GM21737 (cell line): ENCODE measurements at regions not wholly inside any gene's neighbourhood (a gene's known extent, or its start where the extent isn't known, plus 50 kb on each side); places are given as distances from the start of the nearest gene placed in this dataset.

Source experiments
- ATAC-seq: cut with Tn5 transposase; IDR thresholded peaks from one replicate; pipeline ENCODE4 v1.9.1; 2021; ENCODE audit warnings: mild to moderate bottlenecking, moderate library complexity; ENCODE audit not compliant: unreplicated experiment

DNA sequence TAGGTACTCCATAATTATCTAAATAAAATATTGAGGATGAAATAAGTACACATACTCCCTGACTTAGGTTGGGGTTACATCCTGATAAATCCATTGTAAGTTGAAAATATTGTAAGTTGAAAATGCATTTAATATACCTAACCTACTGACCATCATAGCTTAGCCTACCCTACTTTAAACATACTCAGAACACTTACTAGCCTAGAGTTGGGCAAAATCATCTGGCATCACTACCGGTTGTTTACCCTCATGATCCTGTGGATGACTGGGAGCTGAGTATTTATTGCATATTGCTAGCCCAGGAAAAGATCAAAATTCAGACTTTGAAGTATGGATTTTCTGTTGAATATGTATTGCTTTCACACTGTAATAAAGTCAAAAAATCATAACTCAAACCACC is 467.3 kb downstream of the C6orf118 start:
- ATAC-seq = no peak

DNA sequence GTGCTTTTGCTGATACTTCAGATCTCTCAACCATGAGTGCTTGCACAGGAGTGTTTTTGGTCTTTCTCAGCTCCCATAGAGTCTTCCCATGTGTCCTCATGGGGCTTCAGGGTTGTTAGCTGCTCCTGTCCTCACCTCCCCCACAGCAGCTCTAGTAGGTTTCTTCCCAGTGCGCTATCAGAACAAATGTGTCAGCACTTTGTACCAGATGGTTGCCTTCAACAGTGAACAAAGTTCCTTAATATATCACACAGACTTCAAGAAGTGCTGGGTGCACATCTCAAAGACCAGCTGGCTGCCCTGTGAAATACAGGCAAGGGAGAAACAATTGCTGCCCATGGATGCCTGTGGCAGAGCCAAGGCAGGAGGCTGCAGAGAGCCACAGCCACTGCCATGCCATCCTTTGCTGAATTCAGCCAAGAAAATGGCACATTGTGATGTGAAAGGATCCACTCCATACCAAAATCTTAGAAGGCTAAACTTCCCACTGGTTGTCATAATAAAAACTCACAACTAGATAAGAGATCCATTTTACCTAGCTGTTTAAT is 471.3 kb downstream of the C6orf118 start:
- ATAC-seq = no peak

DNA sequence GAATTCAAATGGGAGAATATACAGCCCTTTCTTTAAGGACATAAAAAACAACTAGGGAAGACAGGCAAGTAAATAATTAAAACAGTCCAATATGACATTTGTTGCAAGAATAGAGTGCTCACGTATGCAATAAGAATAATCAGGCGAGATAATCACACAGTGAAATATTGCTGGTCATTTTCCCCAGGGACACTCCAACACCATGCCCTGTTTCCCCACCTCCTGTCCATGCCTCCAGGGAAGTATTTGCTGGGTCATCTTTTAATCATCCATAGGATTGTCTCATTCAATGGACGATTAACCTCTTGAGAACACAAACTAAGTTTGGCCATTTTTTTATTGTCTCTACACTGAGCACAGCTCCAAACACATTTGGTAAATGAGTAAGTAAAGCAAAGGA is 472.9 kb downstream of the C6orf118 start:
- no peak for ATAC-seq

DNA sequence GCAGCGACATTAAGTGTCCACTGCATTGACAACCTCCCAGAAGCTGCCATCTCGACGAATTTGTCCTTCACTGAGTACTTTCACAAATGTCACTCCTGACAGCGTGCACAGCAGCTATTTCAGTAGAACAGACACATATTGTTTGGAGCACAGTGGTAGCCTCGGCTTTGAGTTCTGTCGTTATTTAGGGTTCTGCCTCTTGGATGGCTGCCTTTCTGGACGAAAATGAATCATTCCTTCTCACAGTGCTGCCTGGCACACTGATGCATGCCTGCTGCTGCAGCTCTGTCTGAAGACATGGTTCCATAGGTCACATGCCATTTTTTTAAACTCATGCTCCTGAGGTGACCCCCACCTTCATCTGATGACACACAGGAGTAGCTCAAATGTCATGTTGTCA is 477.0 kb downstream of the C6orf118 start:
- ATAC-seq = no peak

DNA sequence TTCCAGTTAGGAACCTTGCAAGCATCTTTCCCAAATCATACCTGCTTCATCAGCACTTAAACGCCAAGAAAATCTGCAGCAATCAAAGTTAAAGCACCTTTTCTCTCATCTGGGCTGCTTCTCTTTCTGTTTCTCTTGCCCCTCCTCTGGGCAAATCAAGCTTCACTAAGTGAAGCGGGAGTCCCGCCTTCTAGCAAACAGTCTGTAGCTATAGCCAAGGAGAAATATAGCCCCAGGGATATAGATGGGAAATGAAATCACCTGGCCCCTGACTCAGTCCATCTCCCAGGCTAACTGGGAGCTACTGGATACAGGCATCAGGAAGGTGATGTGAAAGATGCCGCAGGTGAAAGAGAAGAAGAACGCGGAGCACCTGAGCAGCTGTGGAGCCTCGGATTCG is 481.9 kb downstream of the C6orf118 start:
- no peak for ATAC-seq

DNA sequence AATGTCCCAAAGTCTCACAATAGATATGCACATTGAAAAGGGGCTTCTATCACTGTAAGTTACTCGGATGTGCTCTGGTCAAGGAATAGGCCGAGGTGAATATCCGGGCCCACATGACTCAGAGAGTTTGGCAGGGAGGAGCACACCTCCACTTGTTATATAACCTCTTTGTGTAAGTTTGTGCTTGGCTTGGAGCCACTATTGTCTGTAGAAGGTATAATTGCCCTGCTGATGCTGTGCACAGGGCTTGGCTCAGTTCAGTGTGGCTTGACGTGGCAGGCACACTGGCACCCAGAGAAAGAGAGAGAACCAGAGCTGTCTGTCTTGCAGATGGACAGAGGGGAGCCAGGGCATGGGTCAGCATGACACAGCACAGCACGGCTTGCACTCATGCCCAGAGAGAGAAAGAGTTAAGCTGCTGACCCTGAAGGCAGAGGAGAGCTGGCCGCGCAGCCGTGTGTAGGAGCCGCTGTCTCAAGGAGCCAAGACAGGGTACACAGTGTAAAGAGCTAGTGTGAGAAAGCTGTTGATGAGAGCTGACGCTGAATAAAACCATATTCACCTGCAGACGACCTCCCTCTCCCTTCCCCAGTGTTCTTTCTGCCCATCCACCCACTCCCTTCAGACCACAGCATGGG is 482.5 kb downstream of the C6orf118 start:
- ATAC-seq = no peak

DNA sequence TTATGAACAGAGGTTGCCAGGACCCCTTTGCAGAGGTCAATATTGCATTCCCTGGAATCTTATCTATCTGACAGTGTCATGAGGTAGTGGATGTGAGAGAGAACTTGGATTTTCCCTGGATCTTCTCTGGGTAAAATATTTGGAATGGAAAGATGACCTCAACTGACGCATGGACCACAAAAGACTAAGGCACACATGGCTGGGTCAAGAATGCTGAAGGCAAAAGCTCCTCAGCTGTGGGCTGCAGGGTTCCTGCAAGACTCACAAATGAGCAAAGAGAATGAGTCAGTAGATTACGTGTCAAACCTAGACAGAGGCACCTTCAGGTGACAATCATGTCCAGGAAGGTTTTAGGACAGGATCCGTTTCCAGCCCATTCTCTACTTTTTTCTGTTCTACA is 484.0 kb downstream of the C6orf118 start:
- ATAC-seq = no peak

DNA sequence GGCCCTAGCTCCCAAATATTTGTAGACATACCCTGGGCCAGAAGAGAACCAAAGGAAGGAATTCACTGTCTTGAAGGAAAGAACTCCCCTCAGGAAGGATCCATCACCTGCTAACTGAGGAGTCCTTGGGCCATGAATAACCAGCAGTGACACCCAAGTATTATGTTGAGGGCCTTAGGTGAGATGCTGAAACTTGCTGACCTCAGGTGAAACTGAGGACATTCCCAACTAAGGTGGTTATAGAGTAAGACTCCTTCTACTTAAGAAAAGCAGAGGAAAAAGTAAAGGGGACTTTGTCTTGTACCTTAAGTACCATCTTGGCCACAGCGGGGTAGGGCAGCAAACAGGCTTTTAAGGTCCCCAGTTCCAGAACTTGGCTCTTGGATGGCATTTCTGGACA is 491.7 kb downstream of the C6orf118 start:
- no peak for ATAC-seq

DNA sequence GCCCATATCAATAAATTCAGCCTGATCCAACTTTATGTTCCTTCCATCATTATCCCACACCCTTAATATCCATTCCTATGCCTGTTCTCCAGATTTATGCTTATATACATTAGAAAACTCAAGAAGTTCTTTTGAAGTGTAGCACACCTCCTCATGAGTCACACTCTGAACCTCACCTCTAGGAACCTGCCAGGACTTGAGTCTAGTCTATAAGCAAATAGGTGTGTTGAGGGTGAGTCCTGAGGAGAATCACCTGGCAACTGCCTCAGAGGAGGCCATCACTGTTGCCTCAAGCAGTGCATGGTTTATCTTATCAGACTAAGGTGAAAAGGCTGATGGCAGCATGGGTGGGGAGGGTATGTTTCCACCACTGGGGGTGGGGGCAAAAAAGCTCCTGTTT is 496.7 kb downstream of the C6orf118 start:
- no peak for ATAC-seq

DNA sequence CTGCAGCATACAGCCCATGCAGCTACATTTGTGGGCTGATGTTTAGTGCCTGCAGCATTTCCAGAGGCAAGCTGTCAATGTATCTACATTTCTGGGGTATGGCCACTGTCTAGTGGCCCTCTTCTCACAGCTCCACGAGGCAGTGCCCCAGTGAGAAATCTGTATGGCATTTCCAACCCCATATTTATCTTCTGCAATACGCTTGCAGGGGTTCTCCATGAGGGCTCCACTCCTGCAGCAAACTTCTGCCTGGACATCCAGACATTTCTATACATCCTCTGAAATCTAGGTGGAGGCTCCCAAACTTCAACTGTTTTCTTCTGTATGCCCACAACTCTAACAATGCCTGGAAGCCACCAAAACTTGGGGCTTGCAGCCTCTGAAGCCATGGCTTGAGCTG is 502.3 kb downstream of the C6orf118 start:
- ATAC-seq = no peak

DNA sequence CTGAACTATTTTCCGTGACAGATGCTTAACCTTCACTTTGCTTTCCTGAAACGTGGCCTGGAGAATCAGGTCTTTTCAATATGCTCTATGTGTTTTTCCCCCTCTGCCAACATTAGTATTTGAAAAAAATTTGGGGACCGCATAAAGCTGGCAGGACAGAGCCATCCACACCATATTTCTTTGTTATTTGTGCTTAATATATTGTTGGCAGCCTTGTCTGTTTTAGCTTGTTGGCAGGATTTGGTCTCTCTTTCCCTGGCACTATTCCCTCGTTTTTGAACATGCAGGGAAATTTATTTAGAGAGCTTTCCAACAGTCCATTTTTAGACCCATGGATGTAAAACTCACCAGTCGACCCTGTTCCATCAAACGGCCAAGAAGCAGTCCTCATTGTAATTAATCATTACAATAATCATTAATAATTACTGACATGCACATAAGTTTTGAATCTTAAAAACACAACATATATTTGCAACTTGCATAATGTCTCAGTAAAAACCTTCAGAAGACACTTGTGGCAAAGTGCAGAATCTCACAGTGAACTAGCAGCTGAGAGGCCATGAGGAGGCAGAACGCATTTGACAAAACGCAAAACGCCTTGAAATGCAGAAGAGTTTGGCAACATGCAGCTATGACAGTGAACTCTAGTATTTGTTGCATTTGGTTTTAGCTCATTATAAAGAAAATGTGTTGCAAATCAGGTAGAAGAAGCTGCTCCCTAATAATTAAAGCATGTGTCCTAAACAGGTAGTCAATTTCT is 514.2 kb downstream of the C6orf118 start:
- no peak for ATAC-seq

DNA sequence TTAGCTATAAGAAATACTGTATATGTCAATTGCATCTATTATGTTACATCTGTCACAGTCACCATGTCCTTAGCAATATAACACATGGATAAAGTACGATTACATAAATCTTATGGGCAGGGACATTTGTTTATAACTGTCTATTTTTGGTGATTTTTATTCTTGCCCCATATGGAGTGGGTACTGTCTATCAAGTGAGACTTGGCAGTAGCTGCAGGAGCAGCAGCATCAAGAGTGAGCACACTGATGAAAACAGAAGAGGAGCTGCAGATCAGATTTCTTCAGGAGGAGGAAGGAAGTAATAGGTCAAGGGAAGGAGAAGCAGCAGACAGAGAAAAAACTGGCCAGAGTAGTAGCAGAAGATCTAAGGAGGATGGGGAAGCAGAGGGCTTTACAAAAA is 516.7 kb downstream of the C6orf118 start:
- ATAC-seq = no peak

DNA sequence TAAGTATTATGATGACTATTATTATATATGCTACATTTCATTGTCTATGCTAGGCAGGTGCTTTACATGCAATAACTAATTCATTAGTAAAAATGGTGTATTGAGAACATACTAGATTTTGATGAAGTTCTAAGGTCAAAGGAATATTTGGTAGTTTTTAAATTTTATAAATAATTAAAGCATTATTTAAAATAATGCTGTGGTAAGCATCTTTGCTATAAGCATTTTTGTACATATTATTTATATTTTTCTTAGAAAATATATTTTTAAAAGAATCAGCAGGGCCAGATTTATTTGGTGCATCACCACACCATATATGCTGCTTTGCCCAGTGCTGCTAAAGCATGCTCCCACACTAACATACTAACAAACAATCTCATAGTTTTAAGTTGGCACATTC is 517.9 kb downstream of the C6orf118 start:
- ATAC-seq = no peak

DNA sequence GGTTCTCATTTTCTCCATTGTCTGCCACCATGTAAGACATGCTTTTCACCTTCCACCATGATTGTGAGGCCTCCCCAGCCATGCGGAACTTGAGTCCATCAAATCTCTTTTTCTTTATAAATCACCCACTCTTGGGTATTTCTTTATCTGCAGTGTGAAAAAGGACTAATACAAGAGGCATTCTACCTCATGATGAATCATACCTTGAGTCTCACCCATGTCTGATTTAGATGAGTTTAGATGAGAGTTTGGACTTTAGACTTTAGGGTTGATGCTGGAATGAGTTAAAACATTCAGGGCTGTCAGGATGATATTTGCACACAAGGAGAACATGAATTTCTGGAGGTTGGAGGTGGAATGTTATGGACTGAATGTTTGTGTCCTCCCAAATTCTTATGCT is 545.6 kb downstream of the C6orf118 start:
- no peak for ATAC-seq

DNA sequence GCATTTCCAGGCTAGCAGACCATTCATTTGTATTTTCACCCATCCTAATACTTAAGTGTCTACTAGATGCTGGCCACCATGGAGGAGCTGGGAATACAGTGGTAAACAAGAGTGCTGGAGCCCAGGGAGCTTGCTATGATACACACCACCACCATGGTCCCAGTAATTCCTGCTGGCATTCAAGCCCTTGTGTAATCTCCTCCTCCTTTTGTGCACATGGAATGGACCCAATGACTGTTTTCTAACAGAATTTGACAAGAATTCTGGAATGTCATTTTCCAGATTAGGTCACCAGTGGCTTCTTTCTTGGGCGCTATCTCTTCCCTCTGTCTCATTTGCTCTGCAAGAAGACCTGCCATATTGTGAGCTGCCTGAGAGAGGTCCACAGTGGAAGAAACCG is 552.0 kb downstream of the C6orf118 start:
- no peak for ATAC-seq

DNA sequence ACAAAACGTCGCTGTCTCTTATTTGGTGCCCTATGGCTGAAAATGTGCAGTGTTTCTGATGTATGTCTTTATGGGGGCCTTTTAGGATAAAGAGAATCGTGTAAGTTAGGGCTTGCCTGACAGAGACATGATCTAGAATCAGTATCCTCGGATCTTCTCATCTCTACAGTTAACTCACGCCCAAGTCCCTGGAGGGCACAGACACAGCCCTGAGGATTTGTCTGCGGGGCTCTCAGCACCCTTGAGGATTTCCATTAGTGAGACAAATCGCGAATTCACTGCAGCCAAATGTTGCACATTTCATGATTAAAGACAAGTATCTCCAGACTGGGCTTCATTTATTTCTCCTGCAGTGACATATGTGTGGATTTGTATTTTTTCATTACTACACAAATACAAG is 552.7 kb downstream of the C6orf118 start:
- ATAC-seq = no peak

DNA sequence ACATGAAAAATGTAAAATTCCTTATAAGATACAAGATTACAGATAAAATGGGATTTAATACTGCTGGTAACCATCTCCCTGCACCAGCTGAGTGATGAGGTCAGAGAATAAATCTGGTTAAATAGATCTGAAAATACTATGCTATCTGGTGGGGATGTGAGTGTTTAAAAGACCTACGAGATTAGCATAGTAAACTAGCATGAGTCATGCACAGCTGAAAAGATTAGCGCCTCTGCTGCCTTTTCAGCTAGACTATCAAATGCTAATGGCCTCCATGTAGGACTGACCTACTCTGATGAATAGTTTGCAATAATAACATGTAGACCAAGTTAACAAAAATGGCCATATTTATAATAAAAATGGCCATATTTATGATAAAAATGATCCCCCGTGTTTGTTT is 553.3 kb downstream of the C6orf118 start:
- no peak for ATAC-seq

DNA sequence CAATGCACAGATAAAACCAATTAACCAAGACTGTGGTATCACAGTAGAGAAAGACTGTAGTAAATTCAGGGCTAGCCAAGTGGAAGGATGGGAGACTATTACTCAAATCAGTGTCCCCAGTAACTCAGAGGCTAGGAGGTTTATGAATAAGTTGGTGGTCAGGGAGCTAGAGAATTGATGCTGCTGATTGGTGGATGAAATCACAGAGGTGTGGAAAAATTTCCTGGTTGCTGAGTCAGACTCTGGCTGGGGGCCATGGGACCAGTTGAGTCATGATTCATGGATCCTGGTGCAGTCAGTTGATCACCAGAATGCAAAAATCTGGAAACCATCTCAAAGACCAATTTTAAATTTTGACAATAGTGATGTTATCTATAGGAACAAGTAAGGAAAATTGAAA is 555.9 kb downstream of the C6orf118 start:
- no peak for ATAC-seq

DNA sequence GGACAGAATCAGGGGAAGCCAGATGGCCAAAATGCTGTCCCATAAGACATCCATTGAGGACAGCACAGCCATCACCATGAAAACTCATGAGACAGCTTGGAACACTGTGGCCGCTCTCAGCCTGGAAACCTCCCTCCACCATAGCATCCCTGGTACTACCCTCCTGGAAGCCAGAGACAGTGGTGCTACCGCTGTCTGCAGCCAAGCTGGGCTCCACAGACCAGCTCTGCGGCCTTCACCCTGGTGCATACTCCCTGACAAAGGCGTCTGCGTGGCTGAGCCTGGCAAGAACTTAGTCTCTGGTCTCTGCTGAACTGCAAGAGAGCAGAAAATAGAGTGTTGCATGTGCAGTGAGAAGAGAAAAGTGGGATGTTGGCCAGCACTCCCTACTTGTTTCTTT is 558.0 kb downstream of the C6orf118 start:
- no peak for ATAC-seq

DNA sequence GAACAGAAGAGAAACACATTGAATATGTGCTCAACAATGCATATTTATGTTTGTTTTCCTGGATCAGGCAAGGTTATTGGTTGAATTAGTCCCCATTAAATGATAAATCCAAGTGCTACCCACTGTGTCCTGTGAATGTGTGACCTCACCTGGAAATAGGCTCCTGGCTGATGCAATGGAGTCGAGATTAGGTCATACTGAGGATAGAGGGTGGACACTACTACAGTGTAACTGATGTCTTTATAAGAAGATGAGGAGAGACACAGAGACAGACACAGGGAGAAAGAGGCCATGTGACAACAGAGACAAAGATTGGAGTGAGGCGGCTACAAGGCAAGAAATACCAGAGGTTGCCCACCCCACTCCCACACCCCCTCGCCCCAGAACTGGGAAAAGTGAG is 559.3 kb downstream of the C6orf118 start:
- ATAC-seq = no peak

DNA sequence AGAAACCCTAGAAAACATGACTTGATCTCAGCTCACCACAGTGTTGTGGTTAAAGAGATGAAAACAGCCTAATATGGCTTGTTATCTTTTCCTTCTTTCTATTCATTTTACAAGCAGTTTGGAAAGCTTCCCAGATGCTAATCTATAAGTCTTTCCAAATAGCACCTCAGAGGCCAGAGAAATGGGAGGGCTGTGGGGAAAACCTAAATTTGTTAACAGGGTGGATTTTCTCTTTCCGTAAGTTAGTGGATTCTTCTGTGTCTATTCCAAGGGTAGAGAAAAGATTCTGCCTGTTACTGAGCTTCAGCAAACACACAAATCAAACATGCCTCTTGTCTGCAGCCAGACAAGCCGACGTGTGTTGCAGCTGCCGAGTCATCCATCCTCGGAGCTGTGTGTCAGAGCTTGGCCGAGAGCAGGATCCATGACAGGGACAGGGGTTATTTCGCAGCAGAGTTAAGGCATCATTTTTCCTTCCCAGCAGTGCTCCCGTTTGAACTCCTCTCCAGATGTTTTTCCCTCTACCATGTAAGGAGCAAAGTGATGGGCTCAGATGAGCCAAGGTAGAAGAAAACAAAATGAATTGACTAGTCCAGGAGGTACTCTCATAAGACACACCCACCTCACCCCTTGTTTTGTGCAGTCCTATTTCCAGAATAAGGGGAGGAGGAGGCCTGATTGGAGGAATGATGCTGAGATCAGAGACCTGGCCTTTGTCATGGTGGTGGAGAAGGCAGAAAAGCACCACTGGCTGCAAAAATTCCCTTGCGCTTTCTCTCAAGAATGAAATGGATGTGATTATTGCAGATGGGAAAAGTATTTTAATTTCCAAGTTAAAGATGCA is 560.0 kb downstream of the C6orf118 start:
- no peak for ATAC-seq

DNA sequence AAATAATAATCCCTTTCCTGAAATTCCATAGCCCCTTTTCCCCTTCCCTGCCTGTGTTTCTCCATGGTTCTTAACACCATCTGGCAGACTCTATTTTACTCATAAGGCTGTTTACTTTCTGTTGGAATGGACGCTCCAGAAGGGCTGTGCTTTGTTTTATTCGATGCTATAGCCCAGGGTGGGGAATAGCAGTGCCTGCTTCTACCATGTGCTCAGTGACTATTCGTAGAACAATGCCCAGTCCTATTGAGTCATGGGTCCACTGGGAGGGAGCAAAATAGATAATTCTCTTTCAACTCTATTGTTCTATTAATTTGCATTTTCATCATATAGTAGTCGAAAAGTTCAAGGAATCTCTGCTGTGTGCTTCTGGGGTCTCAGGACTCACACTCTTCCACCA is 565.1 kb downstream of the C6orf118 start:
- no peak for ATAC-seq
